AG04449 (cell line): ENCODE measurements at regions not wholly inside any gene's neighbourhood (a gene's known extent, or its start where the extent isn't known, plus 50 kb on each side); places are given as distances from the start of the nearest gene placed in this dataset.

Experiments used
- CTCF ChIA-PET: fragments of 350-600 bp; formaldehyde crosslinking; extraction: SDS; loops from one replicate; lab custom pipeline; 2021; ENCODE audit warnings: antibody characterized with exemption; lab: Yijun Ruan, JAX
- POLR2A ChIA-PET: fragments of 400-600, 350-600 bp; formaldehyde crosslinking; extraction: SDS; loops from one replicate; lab custom pipeline; 2020; ENCODE audit warnings: antibody characterized with exemption, inconsistent platforms; lab: Yijun Ruan, JAX
- DNase-seq: peaks from one replicate; pipeline ENCODE4 v3.0.0-alpha.2; 2010; ENCODE audit warnings: low read depth, low spot score
- H3K4me3 ChIP-seq: 2 replicates; pipeline ENCODE4 v1.5.1; 2011; ENCODE audit warnings: low read depth, mild to moderate bottlenecking, control low read depth, low read length
- TF ChIP-seq, protein P1 (sequence below): IDR thresholded peaks from one replicate; pipeline ENCODE4 v1.5.1; 2011; ENCODE audit warnings: mild to moderate bottlenecking, moderate library complexity, low read length, control low read depth, inconsistent platforms; ENCODE audit not compliant: insufficient read depth; ENCODE audit errors: missing control alignments

DNA sequence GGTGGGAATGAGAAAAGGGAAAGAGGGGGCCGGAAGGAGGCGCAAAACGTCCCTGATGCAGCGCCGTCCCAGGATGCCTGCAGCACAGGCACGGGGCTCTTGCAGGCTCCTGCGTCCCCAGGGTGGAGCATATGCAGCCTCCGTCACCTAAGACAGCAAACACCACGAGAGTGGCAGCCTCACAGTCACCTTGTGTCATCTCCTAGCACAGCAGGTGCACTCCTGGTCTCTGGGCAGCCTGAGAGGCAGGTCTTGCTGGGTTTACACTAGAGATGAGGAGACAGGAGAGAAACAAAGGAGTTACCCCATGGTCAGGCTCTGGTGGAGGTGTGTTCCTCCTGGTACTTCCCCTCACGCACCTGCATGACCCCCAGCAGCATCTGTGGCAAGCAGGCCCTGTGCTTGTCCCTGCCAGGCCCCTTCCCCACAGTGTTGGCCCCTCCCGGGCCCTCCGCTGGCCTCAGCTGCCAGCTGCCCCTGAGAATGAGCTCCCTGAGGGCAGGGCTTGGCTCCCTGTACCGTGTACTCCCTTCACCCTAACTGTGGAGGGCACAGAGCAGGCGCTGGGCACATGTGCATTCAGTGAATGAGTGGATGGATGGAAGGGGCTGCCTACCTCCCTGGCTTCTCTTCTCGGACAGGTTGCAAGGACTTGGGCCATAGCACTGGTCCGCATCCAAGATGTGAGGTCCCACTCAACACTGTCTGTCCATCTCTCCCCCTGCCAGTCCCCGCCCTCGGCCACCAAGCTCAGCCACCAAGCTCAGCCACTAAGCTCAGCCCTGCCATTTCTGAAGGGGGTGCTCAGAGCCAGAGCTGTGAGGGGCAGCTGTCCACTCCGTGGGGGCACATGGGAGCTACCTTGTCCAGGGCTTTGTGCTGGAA, 988.6 kb downstream of the BRD1 start:
- no peak for DNase-seq
- ChIA-PET CTCF (no interaction called here), POLR2A (no interaction called here)
- H3K4me3 ChIP-seq, result no peak overlapping the region
- TF ChIP-seq, protein P1, sequence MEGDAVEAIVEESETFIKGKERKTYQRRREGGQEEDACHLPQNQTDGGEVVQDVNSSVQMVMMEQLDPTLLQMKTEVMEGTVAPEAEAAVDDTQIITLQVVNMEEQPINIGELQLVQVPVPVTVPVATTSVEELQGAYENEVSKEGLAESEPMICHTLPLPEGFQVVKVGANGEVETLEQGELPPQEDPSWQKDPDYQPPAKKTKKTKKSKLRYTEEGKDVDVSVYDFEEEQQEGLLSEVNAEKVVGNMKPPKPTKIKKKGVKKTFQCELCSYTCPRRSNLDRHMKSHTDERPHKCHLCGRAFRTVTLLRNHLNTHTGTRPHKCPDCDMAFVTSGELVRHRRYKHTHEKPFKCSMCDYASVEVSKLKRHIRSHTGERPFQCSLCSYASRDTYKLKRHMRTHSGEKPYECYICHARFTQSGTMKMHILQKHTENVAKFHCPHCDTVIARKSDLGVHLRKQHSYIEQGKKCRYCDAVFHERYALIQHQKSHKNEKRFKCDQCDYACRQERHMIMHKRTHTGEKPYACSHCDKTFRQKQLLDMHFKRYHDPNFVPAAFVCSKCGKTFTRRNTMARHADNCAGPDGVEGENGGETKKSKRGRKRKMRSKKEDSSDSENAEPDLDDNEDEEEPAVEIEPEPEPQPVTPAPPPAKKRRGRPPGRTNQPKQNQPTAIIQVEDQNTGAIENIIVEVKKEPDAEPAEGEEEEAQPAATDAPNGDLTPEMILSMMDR, result no peak

- no peak for DNase-seq
- TF ChIP-seq, protein P1, result no peak
- H3K4me3 ChIP-seq, result no peak overlapping the region
- ChIA-PET CTCF (no interaction called here), POLR2A (no interaction called here)
These were observed 989.3 kb downstream of the BRD1 start for GRCh38 chr22:48838376-48838775.

DNA sequence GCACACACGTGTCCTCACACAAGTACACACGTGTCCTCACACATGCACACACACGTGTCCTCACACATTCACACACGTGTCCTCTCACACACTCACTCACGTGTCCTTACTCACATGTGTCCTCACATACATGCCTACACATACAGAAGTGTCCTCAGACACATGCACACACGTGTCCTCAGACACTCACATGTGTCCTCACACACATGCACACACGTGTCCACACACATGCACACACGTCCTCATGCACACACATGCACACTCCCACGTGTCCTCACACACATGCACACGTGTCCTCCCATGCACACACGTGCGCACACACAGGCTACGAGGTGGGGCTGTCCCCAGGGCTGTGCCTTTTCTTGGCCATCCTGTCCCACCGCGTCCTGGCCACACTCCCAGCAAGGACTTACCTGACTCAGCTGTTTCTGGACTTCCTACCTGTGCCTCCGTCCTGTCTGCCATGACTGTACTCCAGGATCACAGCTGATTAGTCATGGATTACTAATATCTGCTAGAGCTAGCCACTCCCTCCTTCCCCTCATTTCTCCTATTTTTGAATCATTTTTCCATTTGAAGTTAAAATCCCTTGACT, 990.2 kb downstream of the BRD1 start:
- TF ChIP-seq, protein P1, result no peak
- DNase-seq, result no peak
- ChIA-PET POLR2A (no interaction called here), CTCF (no interaction called here)
- no peak overlapping the region for H3K4me3 ChIP-seq

DNA sequence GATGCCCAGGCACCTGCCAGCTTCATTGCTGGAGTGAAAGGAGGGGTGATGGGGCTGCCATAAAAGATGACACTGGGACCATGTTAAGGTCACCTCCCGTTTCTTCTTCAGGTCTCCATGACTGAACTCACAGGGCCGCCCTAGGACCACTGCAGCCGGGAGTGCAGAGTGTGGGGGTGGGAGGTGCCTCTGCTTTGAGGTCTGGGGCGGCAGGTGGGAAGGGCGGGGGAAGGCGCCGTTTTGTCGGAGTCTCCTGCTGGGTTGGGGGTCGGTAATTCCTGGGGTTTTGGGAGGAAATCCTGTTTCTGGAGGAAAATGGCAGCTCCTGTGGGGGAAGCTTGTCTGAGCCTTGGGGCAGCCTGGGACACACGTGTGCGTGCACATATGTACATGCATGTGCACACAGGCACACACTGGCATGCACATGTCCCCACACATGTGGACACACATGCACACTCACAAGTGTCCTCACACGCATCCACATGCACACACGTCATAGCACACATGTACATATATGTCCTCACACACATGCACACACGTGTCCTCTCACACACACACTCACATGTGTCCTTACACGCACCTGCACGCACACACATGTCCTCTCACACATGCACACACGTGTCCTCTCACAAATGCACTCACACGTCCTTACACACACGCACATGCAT, 990.9 kb downstream of the BRD1 start:
- ChIA-PET CTCF (no interaction called here), POLR2A (no interaction called here)
- H3K4me3 ChIP-seq, result no peak overlapping the region
- TF ChIP-seq, protein P1, result no peak
- no peak for DNase-seq

- TF ChIP-seq, protein P1, result no peak
- no peak for DNase-seq
- H3K4me3 ChIP-seq, result no peak overlapping the region
- POLR2A ChIA-PET, result no interaction called here
- CTCF ChIA-PET, result interaction anchor here (1.5 kb wide), 1 partner anchor 19 kb away, joined by 3 read pairs; no protein-coding TSS in a partner anchor
These were observed 991.6 kb downstream of the BRD1 start for GRCh38 chr22:48835857-48836672.
